AG04449 (cell line): ENCODE measurements at regions not wholly inside any gene's neighbourhood (a gene's known extent, or its start where the extent isn't known, plus 50 kb on each side); places are given as distances from the start of the nearest gene placed in this dataset.

ENCODE experiments used
- CTCF ChIA-PET: fragments of 350-600 bp; formaldehyde crosslinking; extraction: SDS; loops from one replicate; lab custom pipeline; 2021; ENCODE audit warnings: antibody characterized with exemption; lab: Yijun Ruan, JAX
- POLR2A ChIA-PET: fragments of 400-600, 350-600 bp; formaldehyde crosslinking; extraction: SDS; loops from one replicate; lab custom pipeline; 2020; ENCODE audit warnings: antibody characterized with exemption, inconsistent platforms; lab: Yijun Ruan, JAX
- DNase-seq: peaks from one replicate; pipeline ENCODE4 v3.0.0-alpha.2; 2010; ENCODE audit warnings: low read depth, low spot score
- H3K4me3 ChIP-seq: 2 replicates; pipeline ENCODE4 v1.5.1; 2011; ENCODE audit warnings: low read depth, mild to moderate bottlenecking, control low read depth, low read length
- TF ChIP-seq, protein P1 (sequence below): IDR thresholded peaks from one replicate; pipeline ENCODE4 v1.5.1; 2011; ENCODE audit warnings: mild to moderate bottlenecking, moderate library complexity, low read length, control low read depth, inconsistent platforms; ENCODE audit not compliant: insufficient read depth; ENCODE audit errors: missing control alignments

DNA sequence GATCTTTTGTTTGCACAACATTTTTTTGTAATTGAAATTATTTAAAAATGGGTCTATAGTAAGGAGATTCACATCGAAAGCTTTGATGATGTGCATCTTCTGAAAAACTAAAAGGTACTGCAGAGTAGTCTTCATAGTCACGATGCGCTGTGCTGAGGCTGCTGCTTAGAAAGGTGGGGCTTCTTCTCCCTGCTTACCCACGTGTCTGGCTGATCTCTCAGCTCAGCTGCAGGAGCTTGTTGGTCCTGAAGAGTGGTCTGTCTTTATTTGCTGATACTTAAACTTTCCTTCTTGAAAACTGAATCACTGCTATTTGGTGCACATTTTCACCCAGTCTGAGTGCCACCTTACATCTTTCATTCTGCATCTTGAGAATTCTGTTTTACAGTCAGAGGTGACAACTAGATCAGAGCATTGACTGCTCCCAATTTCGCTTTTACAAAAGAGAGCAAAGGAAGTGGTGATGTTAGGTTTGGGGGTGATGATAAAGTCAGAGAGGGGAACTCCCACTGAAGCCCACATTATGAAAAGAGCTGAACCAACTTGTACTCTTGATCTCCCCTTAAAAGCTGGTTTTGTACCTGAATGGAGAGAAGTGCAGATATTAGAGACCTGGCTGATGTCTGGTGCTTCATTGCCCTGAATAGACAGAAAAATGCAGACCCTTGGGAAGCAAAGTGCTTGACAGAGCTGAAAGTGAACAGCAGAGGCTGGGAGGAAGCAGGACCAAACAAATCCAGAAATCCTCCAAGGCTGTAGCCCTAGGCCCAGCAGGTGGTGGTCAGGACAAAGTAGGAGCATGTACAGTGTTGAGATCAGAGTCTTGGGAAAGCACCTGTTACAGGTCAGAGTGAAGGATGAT is 984.5 kb downstream of the TSN start:
- ChIA-PET POLR2A (no interaction called here), CTCF (no interaction called here)
- TF ChIP-seq, protein P1, sequence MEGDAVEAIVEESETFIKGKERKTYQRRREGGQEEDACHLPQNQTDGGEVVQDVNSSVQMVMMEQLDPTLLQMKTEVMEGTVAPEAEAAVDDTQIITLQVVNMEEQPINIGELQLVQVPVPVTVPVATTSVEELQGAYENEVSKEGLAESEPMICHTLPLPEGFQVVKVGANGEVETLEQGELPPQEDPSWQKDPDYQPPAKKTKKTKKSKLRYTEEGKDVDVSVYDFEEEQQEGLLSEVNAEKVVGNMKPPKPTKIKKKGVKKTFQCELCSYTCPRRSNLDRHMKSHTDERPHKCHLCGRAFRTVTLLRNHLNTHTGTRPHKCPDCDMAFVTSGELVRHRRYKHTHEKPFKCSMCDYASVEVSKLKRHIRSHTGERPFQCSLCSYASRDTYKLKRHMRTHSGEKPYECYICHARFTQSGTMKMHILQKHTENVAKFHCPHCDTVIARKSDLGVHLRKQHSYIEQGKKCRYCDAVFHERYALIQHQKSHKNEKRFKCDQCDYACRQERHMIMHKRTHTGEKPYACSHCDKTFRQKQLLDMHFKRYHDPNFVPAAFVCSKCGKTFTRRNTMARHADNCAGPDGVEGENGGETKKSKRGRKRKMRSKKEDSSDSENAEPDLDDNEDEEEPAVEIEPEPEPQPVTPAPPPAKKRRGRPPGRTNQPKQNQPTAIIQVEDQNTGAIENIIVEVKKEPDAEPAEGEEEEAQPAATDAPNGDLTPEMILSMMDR: no peak
- H3K4me3 ChIP-seq: no peak overlapping the region
- DNase-seq: no peak

DNA sequence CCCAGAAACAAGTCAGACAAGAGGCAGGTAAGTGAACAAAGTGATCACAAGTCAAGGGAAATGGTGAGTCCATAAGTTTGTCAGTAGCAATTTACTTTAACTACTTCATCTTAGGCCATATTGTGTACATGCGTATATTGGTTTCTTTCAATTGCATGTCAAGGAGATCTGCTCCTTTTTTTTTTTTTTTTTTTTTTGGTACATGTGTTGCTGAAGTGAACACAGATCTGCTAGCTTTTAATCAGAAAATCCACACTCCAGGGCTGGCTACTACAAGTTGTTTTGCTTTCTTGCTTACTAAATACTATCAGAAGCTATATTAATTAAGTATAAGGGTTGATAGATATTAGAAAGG is 985.1 kb downstream of the TSN start:
- TF ChIP-seq, protein P1: no peak
- ChIA-PET POLR2A (no interaction called here), CTCF (no interaction called here)
- no peak overlapping the region for H3K4me3 ChIP-seq
- DNase-seq: no peak

DNA sequence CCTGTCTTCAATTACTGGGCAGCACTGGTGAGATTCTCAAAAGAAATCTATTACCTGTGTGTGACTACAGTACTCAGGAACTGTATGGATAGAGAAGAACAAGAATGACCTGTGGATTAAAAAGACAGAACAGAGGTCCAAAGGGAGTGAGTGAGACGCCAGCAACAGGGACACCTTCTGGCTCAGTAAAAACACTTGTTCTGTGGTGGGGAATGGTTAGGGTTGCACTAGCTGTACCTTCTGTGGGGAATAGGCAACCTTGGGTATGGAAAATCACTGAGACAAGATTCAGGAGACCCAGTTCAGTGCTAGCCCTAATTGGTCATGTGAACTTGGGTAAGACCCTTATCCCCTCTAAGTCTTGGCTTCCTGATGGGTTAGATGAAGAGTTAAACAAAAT is 986.0 kb downstream of the TSN start:
- POLR2A ChIA-PET: no interaction called here
- TF ChIP-seq, protein P1: no peak
- no peak for DNase-seq
- CTCF ChIA-PET: no interaction called here
- H3K4me3 ChIP-seq: no peak overlapping the region

DNA sequence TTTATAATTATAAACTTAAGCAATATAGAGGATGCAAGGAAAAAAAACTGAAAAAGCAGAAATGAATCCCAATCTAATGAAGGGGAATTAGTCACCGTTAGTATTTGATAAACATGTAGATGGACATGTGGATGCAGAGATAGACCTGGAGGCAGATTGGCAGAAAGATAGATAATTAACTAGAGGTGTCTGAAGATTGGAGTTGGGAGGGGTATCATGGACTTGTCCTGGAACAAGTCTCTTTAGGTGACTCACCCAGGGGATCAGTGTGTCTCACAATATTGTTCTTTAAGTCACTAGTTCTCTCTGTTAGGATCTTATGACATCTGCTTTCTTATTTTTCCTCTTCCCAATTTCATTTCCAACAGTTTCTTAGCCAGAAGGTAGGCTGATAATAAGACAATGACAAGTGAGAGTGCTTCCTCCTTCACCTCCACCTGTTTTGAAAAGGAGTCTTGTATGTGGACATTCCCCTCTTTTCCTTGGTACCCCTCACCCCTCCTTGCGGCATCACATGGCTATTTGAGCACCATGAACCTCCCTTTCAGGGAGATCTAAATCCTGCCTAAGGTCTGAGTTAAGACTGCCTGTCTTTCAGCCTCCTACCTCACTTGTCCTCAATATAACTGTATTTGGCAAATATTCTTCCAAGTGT is 987.7 kb downstream of the TSN start:
- no peak overlapping the region for H3K4me3 ChIP-seq
- no peak for DNase-seq
- TF ChIP-seq, protein P1: no peak
- CTCF ChIA-PET: no interaction called here
- POLR2A ChIA-PET: no interaction called here

DNA sequence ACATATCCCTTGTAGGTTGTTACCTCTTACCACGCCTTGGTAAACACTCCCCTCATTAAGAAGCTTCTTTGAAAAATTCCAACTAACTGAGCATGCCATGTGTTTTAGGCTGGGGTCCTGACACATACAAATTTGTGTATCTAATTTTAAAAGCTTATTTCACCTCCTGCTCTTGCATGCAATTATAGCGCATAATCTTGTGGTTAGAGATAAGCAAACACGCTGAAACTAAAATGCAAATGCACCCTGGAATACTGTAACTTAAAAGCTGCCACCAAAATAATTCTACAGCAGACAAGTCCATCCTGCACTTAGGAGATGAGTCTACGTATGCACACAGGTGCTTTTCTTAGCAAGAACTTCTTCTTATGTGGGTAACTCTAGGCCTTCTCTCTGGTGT is 990.2 kb downstream of the TSN start:
- no peak overlapping the region for H3K4me3 ChIP-seq
- CTCF ChIA-PET: no interaction called here
- POLR2A ChIA-PET: no interaction called here
- TF ChIP-seq, protein P1: no peak
- DNase-seq: no peak

DNA sequence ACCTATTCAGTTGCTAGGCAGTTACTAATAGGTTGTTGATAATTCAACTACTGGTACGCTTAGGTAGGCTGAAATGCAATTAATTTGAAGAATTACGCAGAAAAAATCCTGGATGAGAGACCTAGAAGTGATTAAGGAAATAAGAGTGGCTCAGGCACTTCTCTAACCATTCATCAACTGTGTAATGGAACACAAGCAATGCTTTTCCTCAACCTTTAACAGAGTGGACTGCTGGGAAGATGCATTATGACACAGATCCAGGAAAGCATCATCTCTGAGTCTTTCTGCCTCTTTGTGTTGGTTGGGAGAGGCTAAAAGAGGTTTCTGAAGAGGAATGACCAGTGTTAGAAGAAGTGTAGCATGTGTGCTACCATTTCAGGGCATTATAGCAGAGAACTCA is 992.2 kb downstream of the TSN start:
- no peak overlapping the region for H3K4me3 ChIP-seq
- ChIA-PET POLR2A (no interaction called here), CTCF (no interaction called here)
- DNase-seq: no peak
- TF ChIP-seq, protein P1: no peak
